ENCODE measurements at regions not wholly inside any gene's neighbourhood (a gene's known extent, or its start where the extent isn't known, plus 50 kb on each side); places are given as distances from the start of the nearest gene placed in this dataset.

DNA sequence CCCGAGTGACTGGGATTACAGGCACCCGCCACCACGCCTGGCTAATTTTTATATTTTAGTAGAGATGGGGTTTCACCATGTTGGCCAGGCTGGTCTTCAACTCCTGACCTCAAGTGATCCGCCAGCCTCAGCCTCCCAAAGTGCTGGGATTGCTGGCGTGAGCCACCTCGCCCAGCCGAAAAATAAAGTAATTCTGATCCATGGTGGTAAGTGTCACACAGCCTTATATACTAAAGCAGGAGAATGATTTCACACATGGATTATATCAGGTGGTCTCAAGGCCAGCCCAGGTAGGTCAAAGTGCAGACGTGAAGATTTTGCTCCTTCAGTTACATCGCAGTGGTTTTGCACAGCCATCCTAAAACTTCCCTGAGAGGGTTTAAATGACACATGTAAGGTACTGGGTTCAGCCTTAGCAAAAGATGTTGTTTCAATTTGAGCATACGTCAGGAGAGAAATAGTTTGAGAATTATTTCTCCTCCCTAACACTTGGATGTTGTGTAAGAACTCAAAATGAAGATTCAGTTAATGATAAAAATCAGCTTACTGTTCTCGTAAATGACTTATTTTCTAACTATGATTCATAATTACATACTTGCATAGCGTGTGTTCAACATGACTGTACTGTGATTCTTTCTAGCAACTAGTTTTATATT, 93.0 kb upstream of the SLC39A10 start:
- intact Hi-C loops (cut with DNase I; ENCODE audit: low total_unique reads): no loop called here
- no peaks in the 10 kb centered on the region for H3K36me3 ChIP-seq
- H3K27ac ChIP-seq: peak overlapping the region in 2 of 5 donors; percentile 0 to 43
- H3K27me3 ChIP-seq: no peaks in the 10 kb centered on the region
- WGBS, 5 donors: 72 to 89% (median 87%) methylated on average over 12 of the region's 12 CpGs
- H3K4me3 ChIP-seq: no peak overlapping the region
- TF ChIP-seq POLR2A (IDR thresholded peaks at IDR 0.05) (no peak), CTCF (IDR thresholded peaks at IDR 0.05) (no peak), POLR2AphosphoS5 (IDR thresholded peaks at IDR 0.05) (no peak), EP300 (IDR thresholded peaks at IDR 0.05) (no peak)
- DNase-seq: no peak
- H3K4me1 ChIP-seq: peaks cover 5 to 26% (median 21%) of the 10 kb centered on the region in 4 donors
- no peaks in the 10 kb centered on the region for H3K9me3 ChIP-seq

DNA sequence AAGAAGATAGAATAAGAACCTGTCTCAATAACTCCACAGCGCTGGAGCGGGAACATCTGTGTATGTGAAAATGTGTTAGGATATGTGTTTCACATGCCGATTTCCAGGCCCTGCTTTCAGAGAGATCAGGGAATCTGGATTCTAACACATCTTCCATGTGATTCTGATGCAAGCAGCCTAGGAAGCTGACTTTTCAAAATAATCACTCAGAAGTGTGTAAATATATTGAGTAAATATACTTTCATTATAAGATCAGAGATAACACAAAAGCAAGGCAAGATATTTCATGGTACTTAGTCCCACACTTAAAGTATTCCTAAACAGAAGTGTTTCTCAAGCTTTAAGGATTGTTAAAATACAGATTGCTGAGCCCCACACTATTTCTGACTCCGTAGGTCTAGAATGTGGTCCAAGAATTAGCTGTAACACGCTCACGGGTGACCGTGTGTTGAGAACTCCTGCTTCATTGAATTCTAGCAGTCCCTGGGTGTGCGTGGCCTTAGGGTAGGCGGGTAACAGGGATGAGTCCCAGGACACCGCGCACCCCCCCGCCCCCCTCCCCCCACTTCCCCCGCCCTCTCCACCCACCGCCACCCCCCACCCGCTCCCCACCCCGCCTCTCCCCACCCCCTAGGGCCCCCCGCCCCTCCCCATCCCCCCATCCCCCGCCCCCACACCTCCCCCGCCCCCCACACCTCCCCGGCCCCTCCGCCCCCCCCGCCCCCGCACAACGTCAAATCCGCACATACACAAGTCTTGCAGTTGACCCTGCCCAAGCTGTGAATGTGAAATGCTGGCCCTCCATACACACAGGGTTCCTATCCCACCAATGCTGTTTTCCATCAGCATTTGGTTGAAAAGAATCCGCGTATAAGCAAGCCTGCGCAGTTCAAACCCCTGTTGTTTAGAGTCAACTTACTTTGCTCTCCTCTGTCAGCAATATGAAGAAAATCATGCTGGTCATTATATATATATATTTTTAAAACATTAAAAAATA, 94.2 kb upstream of the SLC39A10 start:
- TF ChIP-seq CTCF (IDR thresholded peaks at IDR 0.05): no peak
- TF ChIP-seq POLR2A (IDR thresholded peaks at IDR 0.05): no peak
- no peak for TF ChIP-seq POLR2AphosphoS5 (IDR thresholded peaks at IDR 0.05)
- no peak for TF ChIP-seq EP300 (IDR thresholded peaks at IDR 0.05)
- Histone ChIP-seq H3K27ac (peak overlapping the region; percentile 9 to 76 (median 38)), H3K4me3 (peak overlapping the region in 2 of 4 donors; percentile 0 to 9), H3K4me1 (peaks cover 5 to 26% (median 21%) of the 10 kb centered on the region in 4 donors), H3K27me3 (no peaks in the 10 kb centered on the region), H3K36me3 (no peaks in the 10 kb centered on the region), H3K9me3 (no peaks in the 10 kb centered on the region)
- DNase-seq: peak in 1 of 2 donors; percentile 25
- intact Hi-C loops (cut with DNase I; ENCODE audit: low total_unique reads): no loop called here
- 30 to 68% (median 43%) methylated on average over 14 to 22 of the region's 28 CpGs for WGBS, 5 donors

GRCh38 chr2:195561116-195561921, 95.7 kb upstream of the SLC39A10 start:
- Histone ChIP-seq H3K9me3 (no peaks in the 10 kb centered on the region), H3K4me3 (no peak overlapping the region), H3K36me3 (no peaks in the 10 kb centered on the region), H3K27me3 (no peaks in the 10 kb centered on the region), H3K27ac (peak overlapping the region in 1 of 5 donors; percentile 76), H3K4me1 (peaks cover 5 to 26% (median 21%) of the 10 kb centered on the region in 4 donors)
- TF ChIP-seq EP300 (IDR thresholded peaks at IDR 0.05) (no peak), CTCF (IDR thresholded peaks at IDR 0.05) (no peak), POLR2A (IDR thresholded peaks at IDR 0.05) (no peak), POLR2AphosphoS5 (IDR thresholded peaks at IDR 0.05) (no peak)
- 81 to 88% (median 85%) methylated on average over 6 of the region's 6 CpGs for WGBS, 5 donors
- intact Hi-C loops (cut with DNase I; ENCODE audit: low total_unique reads): no loop called here
- DNase-seq: no peak

Data from stomach (tissue), 8 donors.